HepG2 (cell line): ENCODE measurements at regions not wholly inside any gene's neighbourhood (a gene's known extent, or its start where the extent isn't known, plus 50 kb on each side); places are given as distances from the start of the nearest gene placed in this dataset.

Experiments used
- ARNTL ChIP-seq: sonication (generic); formaldehyde crosslinking; IDR thresholded peaks from 2 replicates; pipeline ENCODE4 v1.4.0; 2020; ENCODE audit warnings: mild to moderate bottlenecking, missing genetic modification reagents
- CC2D1A ChIP-seq: sonication (generic); formaldehyde crosslinking; IDR thresholded peaks from 2 replicates; pipeline ENCODE4 v1.8.1; 2023; ENCODE audit warnings: mild to moderate bottlenecking, missing genetic modification reagents
- FOXP1 ChIP-seq, 2 experiments: fragments of 450-650 bp in 1 of 2; IDR thresholded peaks; 2 replicates each; pipeline ENCODE4 v1.6.1; 2017 to 2018; ENCODE audit warnings: antibody characterized with exemption in 1 of 2
- JUND ChIP-seq: sonication (generic); formaldehyde crosslinking; IDR thresholded peaks from 2 replicates; pipeline ENCODE4 v1.8.0; 2022; ENCODE audit warnings: mild to moderate bottlenecking, missing genetic modification reagents
- KLF13 ChIP-seq: sonication (generic); formaldehyde crosslinking; IDR thresholded peaks from 2 replicates; pipeline ENCODE4 v1.4.0; 2020; ENCODE audit warnings: mild to moderate bottlenecking, missing genetic modification reagents
- MAZ ChIP-seq, 2 experiments: sonication (generic) in 1 of 2; formaldehyde crosslinking in 1 of 2; IDR thresholded peaks; 2 replicates each; pipeline versions ENCODE4 v1.5.0 to v1.6.1; 2012 to 2020; ENCODE audit warnings: low read depth in 2 of 2, mild to moderate bottlenecking in 2 of 2, borderline replicate concordance in 1 of 2, improper control_type of control experiment in 1 of 2, low read length in 1 of 2, missing genetic modification reagents in 1 of 2, moderate library complexity in 1 of 2
- MEIS2 ChIP-seq: sonication (generic); formaldehyde crosslinking; IDR thresholded peaks from 2 replicates; pipeline ENCODE4 v1.9.0; 2021; ENCODE audit warnings: mild to moderate bottlenecking, missing genetic modification reagents
- MTF2 ChIP-seq: sonication (generic); formaldehyde crosslinking; IDR thresholded peaks from 2 replicates; pipeline ENCODE4 v1.5.0; 2020; ENCODE audit warnings: missing genetic modification reagents, borderline replicate concordance
- NFE2 ChIP-seq: sonication (generic); formaldehyde crosslinking; IDR thresholded peaks from 2 replicates; pipeline ENCODE4 v1.4.0; 2020; ENCODE audit warnings: missing genetic modification reagents
- NFYC ChIP-seq: IDR thresholded peaks from 2 replicates; pipeline ENCODE4 v1.6.1; 2016; ENCODE audit warnings: missing genetic modification reagents, missing compliant biosample characterization
- NKX3-1 ChIP-seq: sonication (generic); formaldehyde crosslinking; IDR thresholded peaks from 2 replicates; pipeline ENCODE4 v1.5.0; 2020; ENCODE audit warnings: missing genetic modification reagents
- PATZ1 ChIP-seq: sonication (generic); formaldehyde crosslinking; IDR thresholded peaks from 2 replicates; pipeline ENCODE4 v1.4.0; 2020; ENCODE audit warnings: missing genetic modification reagents
- ZFP36L1 ChIP-seq: sonication (generic); formaldehyde crosslinking; IDR thresholded peaks from 2 replicates; pipeline ENCODE4 v1.8.0; 2022; ENCODE audit warnings: mild to moderate bottlenecking, missing genetic modification reagents, moderate library complexity
- ZNF180 ChIP-seq: sonication (generic); formaldehyde crosslinking; IDR thresholded peaks from 2 replicates; pipeline ENCODE4 v1.4.0; 2020; ENCODE audit warnings: low read depth, missing genetic modification reagents, borderline replicate concordance
- ZNF510 ChIP-seq: sonication (generic); formaldehyde crosslinking; IDR thresholded peaks from 2 replicates; pipeline ENCODE4 v1.4.0; 2020; ENCODE audit warnings: low read depth, mild to moderate bottlenecking, missing genetic modification reagents
- ZNF543 ChIP-seq: sonication (generic); formaldehyde crosslinking; IDR thresholded peaks from 2 replicates; pipeline ENCODE4 v1.4.0; 2020; ENCODE audit warnings: mild to moderate bottlenecking, missing genetic modification reagents
- ZNF776 ChIP-seq: sonication (generic); formaldehyde crosslinking; IDR thresholded peaks from 2 replicates; pipeline ENCODE4 v1.4.0; 2020; ENCODE audit warnings: mild to moderate bottlenecking, missing genetic modification reagents
- TF ChIP-seq, protein P1 (sequence below): sonication (generic); formaldehyde crosslinking; IDR thresholded peaks from 2 replicates; pipeline ENCODE4 v1.4.0; 2020; ENCODE audit warnings: mild to moderate bottlenecking, missing genetic modification reagents
- TF ChIP-seq, protein P2 (sequence below): sonication (generic); formaldehyde crosslinking; IDR thresholded peaks from 2 replicates; pipeline ENCODE4 v1.4.0; 2020; ENCODE audit warnings: missing genetic modification reagents, borderline replicate concordance
- TF ChIP-seq, protein P3 (sequence below): sonication (generic); formaldehyde crosslinking; IDR thresholded peaks from 2 replicates; pipeline ENCODE4 v1.5.0; 2020; ENCODE audit warnings: missing genetic modification reagents

GRCh38 chr18:31241900-31242409 lies 76.0 kb upstream of the DSG1 start (continued):
- TF ChIP-seq PATZ1 (CRISPR knock-in tag) (peak; percentile 46; the same call in 1 of the 2 replicates), FOXP1 (IDR thresholded peaks at IDR 0.05) (no peak; the same call in 1 of the 2 replicates), FOXP1 (CRISPR knock-in tag; IDR thresholded peaks at IDR 0.05) (peak; percentile 86), ZNF510 (CRISPR knock-in tag) (no peak), NFYC (no peak), NKX3-1 (CRISPR knock-in tag) (no peak), ZNF180 (CRISPR knock-in tag) (no peak), KLF13 (CRISPR knock-in tag) (no peak), MAZ (IDR thresholded peaks at IDR 0.05; ENCODE audit: borderline replicate concordance, low read depth, low read length) (no peak), MAZ (CRISPR knock-in tag; IDR thresholded peaks at IDR 0.05; ENCODE audit: low read depth) (no peak), NFE2 (CRISPR knock-in tag) (no peak), MTF2 (no peak), MEIS2 (CRISPR knock-in tag) (peak; percentile 74), ZNF776 (no peak), CC2D1A (CRISPR knock-in tag) (no peak), ARNTL (CRISPR knock-in tag) (no peak), ZFP36L1 (CRISPR knock-in tag) (no peak; the same call in 1 of the 2 replicates), JUND (CRISPR knock-in tag) (0 out of 2 replicates have a peak, but pooled peaks have one; percentile 20), ZNF543 (CRISPR knock-in tag) (no peak)
- TF ChIP-seq, protein P1, sequence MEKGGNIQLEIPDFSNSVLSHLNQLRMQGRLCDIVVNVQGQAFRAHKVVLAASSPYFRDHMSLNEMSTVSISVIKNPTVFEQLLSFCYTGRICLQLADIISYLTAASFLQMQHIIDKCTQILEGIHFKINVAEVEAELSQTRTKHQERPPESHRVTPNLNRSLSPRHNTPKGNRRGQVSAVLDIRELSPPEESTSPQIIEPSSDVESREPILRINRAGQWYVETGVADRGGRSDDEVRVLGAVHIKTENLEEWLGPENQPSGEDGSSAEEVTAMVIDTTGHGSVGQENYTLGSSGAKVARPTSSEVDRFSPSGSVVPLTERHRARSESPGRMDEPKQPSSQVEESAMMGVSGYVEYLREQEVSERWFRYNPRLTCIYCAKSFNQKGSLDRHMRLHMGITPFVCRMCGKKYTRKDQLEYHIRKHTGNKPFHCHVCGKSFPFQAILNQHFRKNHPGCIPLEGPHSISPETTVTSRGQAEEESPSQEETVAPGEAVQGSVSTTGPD: no peak
- TF ChIP-seq, protein P2, sequence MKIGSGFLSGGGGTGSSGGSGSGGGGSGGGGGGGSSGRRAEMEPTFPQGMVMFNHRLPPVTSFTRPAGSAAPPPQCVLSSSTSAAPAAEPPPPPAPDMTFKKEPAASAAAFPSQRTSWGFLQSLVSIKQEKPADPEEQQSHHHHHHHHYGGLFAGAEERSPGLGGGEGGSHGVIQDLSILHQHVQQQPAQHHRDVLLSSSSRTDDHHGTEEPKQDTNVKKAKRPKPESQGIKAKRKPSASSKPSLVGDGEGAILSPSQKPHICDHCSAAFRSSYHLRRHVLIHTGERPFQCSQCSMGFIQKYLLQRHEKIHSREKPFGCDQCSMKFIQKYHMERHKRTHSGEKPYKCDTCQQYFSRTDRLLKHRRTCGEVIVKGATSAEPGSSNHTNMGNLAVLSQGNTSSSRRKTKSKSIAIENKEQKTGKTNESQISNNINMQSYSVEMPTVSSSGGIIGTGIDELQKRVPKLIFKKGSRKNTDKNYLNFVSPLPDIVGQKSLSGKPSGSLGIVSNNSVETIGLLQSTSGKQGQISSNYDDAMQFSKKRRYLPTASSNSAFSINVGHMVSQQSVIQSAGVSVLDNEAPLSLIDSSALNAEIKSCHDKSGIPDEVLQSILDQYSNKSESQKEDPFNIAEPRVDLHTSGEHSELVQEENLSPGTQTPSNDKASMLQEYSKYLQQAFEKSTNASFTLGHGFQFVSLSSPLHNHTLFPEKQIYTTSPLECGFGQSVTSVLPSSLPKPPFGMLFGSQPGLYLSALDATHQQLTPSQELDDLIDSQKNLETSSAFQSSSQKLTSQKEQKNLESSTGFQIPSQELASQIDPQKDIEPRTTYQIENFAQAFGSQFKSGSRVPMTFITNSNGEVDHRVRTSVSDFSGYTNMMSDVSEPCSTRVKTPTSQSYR: peak; percentile 24; the same call in 1 of the 2 replicates
- TF ChIP-seq, protein P3, sequence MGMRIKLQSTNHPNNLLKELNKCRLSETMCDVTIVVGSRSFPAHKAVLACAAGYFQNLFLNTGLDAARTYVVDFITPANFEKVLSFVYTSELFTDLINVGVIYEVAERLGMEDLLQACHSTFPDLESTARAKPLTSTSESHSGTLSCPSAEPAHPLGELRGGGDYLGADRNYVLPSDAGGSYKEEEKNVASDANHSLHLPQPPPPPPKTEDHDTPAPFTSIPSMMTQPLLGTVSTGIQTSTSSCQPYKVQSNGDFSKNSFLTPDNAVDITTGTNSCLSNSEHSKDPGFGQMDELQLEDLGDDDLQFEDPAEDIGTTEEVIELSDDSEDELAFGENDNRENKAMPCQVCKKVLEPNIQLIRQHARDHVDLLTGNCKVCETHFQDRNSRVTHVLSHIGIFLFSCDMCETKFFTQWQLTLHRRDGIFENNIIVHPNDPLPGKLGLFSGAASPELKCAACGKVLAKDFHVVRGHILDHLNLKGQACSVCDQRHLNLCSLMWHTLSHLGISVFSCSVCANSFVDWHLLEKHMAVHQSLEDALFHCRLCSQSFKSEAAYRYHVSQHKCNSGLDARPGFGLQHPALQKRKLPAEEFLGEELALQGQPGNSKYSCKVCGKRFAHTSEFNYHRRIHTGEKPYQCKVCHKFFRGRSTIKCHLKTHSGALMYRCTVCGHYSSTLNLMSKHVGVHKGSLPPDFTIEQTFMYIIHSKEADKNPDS (CRISPR knock-in tag): no peak
